HEK293T (cell line): ENCODE measurements at regions not wholly inside any gene's neighbourhood (a gene's known extent, or its start where the extent isn't known, plus 50 kb on each side); places are given as distances from the start of the nearest gene placed in this dataset.
A peak's percentile ranks its signal among the peaks of the same experiment; 100 is the strongest.

Source experiments
- CTCF ChIA-PET: fragments of 350-600 bp; formaldehyde crosslinking; extraction: SDS; loops from one replicate; lab custom pipeline; 2021; ENCODE audit warnings: antibody characterized with exemption, inconsistent platforms; lab: Yijun Ruan, JAX
- POLR2A ChIA-PET: fragments of 350-600 bp; formaldehyde crosslinking; extraction: SDS; loops from one replicate; lab custom pipeline; 2020; ENCODE audit warnings: antibody characterized with exemption, inconsistent platforms; lab: Yijun Ruan, JAX
- DNase-seq: peaks from one replicate; pipeline ENCODE4 v3.0.0; 2012; ENCODE audit warnings: mixed read lengths; ENCODE audit errors: extremely low spot score
- ARNT ChIP-seq: fragments of 450-650 bp; IDR thresholded peaks from 2 replicates; pipeline ENCODE4 v1.6.1; 2017; ENCODE audit warnings: mild to moderate bottlenecking
- BHLHE40 ChIP-seq: fragments of 450-650 bp; IDR thresholded peaks from 2 replicates; pipeline ENCODE4 v1.6.1; 2016; ENCODE audit warnings: mild to moderate bottlenecking, moderate library complexity, borderline replicate concordance
- CTBP1 ChIP-seq: fragments of 450-650 bp; IDR thresholded peaks from 2 replicates; pipeline ENCODE4 v1.6.1; 2016; ENCODE audit warnings: borderline replicate concordance
- ELF4 ChIP-seq: fragments of 450-650 bp; IDR thresholded peaks from 2 replicates; pipeline ENCODE4 v1.6.1; 2017; ENCODE audit warnings: antibody characterized with exemption
- FOXA1 ChIP-seq: fragments of 450-650 bp; IDR thresholded peaks from 2 replicates; pipeline ENCODE4 v1.6.1; 2016; ENCODE audit warnings: mild to moderate bottlenecking
- FOXK2 ChIP-seq: fragments of 450-650 bp; IDR thresholded peaks from 2 replicates; pipeline ENCODE4 v1.6.1; 2016; ENCODE audit warnings: mild to moderate bottlenecking
- FOXM1 ChIP-seq: fragments of 450-650 bp; IDR thresholded peaks from 2 replicates; pipeline ENCODE4 v1.6.1; 2017; ENCODE audit warnings: mild to moderate bottlenecking, borderline replicate concordance
- HDGF ChIP-seq: fragments of 450-650 bp; IDR thresholded peaks from 2 replicates; pipeline ENCODE4 v1.6.1; 2017; ENCODE audit warnings: antibody characterized with exemption, borderline replicate concordance
- L3MBTL2 ChIP-seq: fragments of 450-650 bp; conservative IDR thresholded peaks from 2 replicates; pipeline ENCODE4 v1.6.1; 2016; ENCODE audit warnings: mild to moderate bottlenecking
- LEF1 ChIP-seq: fragments of 450-650 bp; IDR thresholded peaks from 2 replicates; pipeline ENCODE4 v1.6.1; 2017; ENCODE audit warnings: mild to moderate bottlenecking, borderline replicate concordance
- NFRKB ChIP-seq: fragments of 450-650 bp; IDR thresholded peaks from 2 replicates; pipeline ENCODE4 v1.6.1; 2016; ENCODE audit warnings: mild to moderate bottlenecking, moderate library complexity
- PKNOX1 ChIP-seq: fragments of 450-650 bp; IDR thresholded peaks from 2 replicates; pipeline ENCODE4 v1.6.1; 2016
- SP1 ChIP-seq: fragments of 450-650 bp; IDR thresholded peaks from 2 replicates; pipeline ENCODE4 v1.6.1; 2017
- SUZ12 ChIP-seq: fragments of 450-650 bp; IDR thresholded peaks from 2 replicates; pipeline ENCODE4 v1.6.1; 2016; ENCODE audit warnings: mild to moderate bottlenecking
- TARDBP ChIP-seq: fragments of 450-650 bp; IDR thresholded peaks from 2 replicates; pipeline ENCODE4 v1.6.1; 2016
- ZNF384 ChIP-seq: fragments of 450-650 bp; IDR thresholded peaks from 2 replicates; pipeline ENCODE4 v1.6.1; 2016

- DNase-seq, result no peak
- ChIA-PET POLR2A (interaction anchor here (1.3 to 2.2 kb wide), 2 partner anchors 32 to 208 kb away, joined by 3 to 8 read pairs; partner anchors contain the start of gene SOX4), CTCF (no interaction called here)
- TF ChIP-seq HDGF (no peak), FOXK2 (no peak), SP1 (no peak), PKNOX1 (no peak), BHLHE40 (no peak), ZNF384 (no peak), SUZ12 (no peak), LEF1 (no peak), FOXM1 (no peak), ELF4 (no peak), ARNT (no peak), CTBP1 (no peak), NFRKB (no peak), L3MBTL2 (no peak), FOXA1 (no peak), TARDBP (no peak)
Measured at GRCh38 chr6:21801446-21802174, 208.1 kb downstream of the SOX4 start.

GRCh38 chr6:21802175-21802822 lies 208.7 kb downstream of the SOX4 start:
- CTCF ChIA-PET, result no interaction called here
- POLR2A ChIA-PET, result interaction anchor here (2.2 kb wide), 1 partner anchor 209 kb away, joined by 8 read pairs; the partner anchor contains the start of gene SOX4
- no peak for TF ChIP-seq FOXK2
- TF ChIP-seq SP1, result no peak
- TF ChIP-seq SUZ12, result no peak
- no peak for TF ChIP-seq LEF1
- TF ChIP-seq ZNF384, result no peak
- TF ChIP-seq NFRKB, result no peak
- no peak for TF ChIP-seq FOXA1
- TF ChIP-seq CTBP1, result no peak
- no peak for TF ChIP-seq L3MBTL2
- TF ChIP-seq TARDBP, result no peak
- TF ChIP-seq BHLHE40, result no peak
- no peak for DNase-seq

- CTCF ChIA-PET, result interaction anchor here (0.5 kb wide), 1 partner anchor 17 kb away, joined by 3 read pairs; no protein-coding TSS in a partner anchor
- POLR2A ChIA-PET, result no interaction called here
- TF ChIP-seq ZNF384 (no peak), CTBP1 (no peak), FOXA1 (no peak), SUZ12 (no peak), L3MBTL2 (no peak), ELF4 (no peak), NFRKB (no peak), TARDBP (no peak), PKNOX1 (no peak)
- no peak for DNase-seq
Measured at GRCh38 chr6:21804941-21805610, 211.5 kb downstream of the SOX4 start.

GRCh38 chr6:21807299-21808044 lies 213.9 kb downstream of the SOX4 start:
- no peak for DNase-seq
- ChIA-PET CTCF (interaction anchor here (0.5 to 0.7 kb wide), 3 partner anchors 210 to 798 kb away, joined by 3 to 4 read pairs (median 3); no protein-coding TSS in a partner anchor), POLR2A (interaction anchor here (1.7 kb wide), 1 partner anchor 47 kb away, joined by 5 read pairs; no protein-coding TSS in a partner anchor)
- TF ChIP-seq SP1 (no peak), NFRKB (no peak), FOXA1 (no peak), LEF1 (no peak), FOXM1 (no peak), ELF4 (no peak), HDGF (no peak), PKNOX1 (no peak), CTBP1 (no peak), FOXK2 (no peak), ZNF384 (no peak), SUZ12 (no peak), BHLHE40 (no peak), TARDBP (no peak), L3MBTL2 (no peak)

- TF ChIP-seq ZNF384 (peak; percentile 51; the same call in 1 of the 2 replicates), SUZ12 (no peak)
- POLR2A ChIA-PET, result interaction anchor here (1.2 to 1.7 kb wide), 2 partner anchors 48 to 215 kb away, joined by 3 to 5 read pairs; partner anchors contain the start of gene SOX4
- CTCF ChIA-PET, result interaction anchor here (0.5 to 0.7 kb wide), 2 partner anchors 207 to 210 kb away, joined by 3 read pairs; no protein-coding TSS in a partner anchor
- no peak for DNase-seq
Measured at GRCh38 chr6:21808045-21808470, 214.5 kb downstream of the SOX4 start.
